ENCODE measurements at regions not wholly inside any gene's neighbourhood (a gene's known extent, or its start where the extent isn't known, plus 50 kb on each side); places are given as distances from the start of the nearest gene placed in this dataset.

DNA sequence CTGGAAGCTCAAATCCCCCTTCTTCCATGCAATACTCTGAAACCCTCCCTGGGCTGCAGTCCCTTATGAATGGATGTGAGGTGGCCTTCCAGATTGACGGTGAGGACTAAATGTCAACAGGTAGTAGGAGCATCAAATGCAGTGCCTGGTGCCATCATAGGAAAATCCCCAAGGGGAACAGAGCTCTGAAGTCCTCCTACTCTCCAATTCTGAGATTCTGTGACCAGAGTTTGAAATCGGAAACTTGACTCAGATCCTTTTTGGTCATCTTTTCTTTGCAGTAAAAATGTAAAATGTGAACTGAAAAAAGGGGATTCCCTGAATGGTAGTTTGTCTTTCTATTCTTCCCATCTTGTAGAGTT lies 68.8 kb upstream of the TJP1 start:
- Histone ChIP-seq H3K4me3 (ENCODE audit: insufficient read depth, low read depth, low read length) (no peak overlapping the region), H3K27me3 (ENCODE audit: insufficient read depth, low read length) (no peaks in the 10 kb centered on the region), H4K20me1 (ENCODE audit: insufficient read depth, low read length) (no peaks in the 10 kb centered on the region), H3K79me2 (ENCODE audit: insufficient read depth, low read length) (no peaks in the 10 kb centered on the region), H3K9ac (ENCODE audit: low read length) (no peak overlapping the region), H2AFZ (ENCODE audit: low read depth, low read length) (no peak overlapping the region), H3K9me3 (ENCODE audit: insufficient read depth, low read depth, low read length) (no peaks in the 10 kb centered on the region), H3K4me2 (ENCODE audit: low read length) (no peak overlapping the region), H3K4me1 (ENCODE audit: insufficient read depth, low read length) (peaks cover 7% of the 10 kb centered on the region), H3K36me3 (ENCODE audit: insufficient read depth, low read length) (no peaks in the 10 kb centered on the region), H3K27ac (ENCODE audit: low read depth, low read length) (no peak overlapping the region)
- Mint-ChIP-seq H3K9me3 (ENCODE audit: unreplicated experiment) (peaks cover 12% of the 10 kb centered on the region), H3K27me3 (ENCODE audit: low read depth, unreplicated experiment) (peaks cover 3% of the 10 kb centered on the region), H3K4me3 (ENCODE audit: unreplicated experiment) (no peak overlapping the region), H3K36me3 (ENCODE audit: low read depth, unreplicated experiment) (peaks cover 2% of the 10 kb centered on the region), H3K27ac (ENCODE audit: unreplicated experiment) (no peak overlapping the region), H3K4me1 (ENCODE audit: low read depth, unreplicated experiment) (peaks cover 16% of the 10 kb centered on the region)
- FAIRE-seq, result no peak
- TF ChIP-seq, protein P1, sequence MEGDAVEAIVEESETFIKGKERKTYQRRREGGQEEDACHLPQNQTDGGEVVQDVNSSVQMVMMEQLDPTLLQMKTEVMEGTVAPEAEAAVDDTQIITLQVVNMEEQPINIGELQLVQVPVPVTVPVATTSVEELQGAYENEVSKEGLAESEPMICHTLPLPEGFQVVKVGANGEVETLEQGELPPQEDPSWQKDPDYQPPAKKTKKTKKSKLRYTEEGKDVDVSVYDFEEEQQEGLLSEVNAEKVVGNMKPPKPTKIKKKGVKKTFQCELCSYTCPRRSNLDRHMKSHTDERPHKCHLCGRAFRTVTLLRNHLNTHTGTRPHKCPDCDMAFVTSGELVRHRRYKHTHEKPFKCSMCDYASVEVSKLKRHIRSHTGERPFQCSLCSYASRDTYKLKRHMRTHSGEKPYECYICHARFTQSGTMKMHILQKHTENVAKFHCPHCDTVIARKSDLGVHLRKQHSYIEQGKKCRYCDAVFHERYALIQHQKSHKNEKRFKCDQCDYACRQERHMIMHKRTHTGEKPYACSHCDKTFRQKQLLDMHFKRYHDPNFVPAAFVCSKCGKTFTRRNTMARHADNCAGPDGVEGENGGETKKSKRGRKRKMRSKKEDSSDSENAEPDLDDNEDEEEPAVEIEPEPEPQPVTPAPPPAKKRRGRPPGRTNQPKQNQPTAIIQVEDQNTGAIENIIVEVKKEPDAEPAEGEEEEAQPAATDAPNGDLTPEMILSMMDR (IDR thresholded peaks at IDR 0.05; ENCODE audit: insufficient read depth, low read depth, low read length), result no peak
- TF ChIP-seq EZH2 (IDR thresholded peaks at IDR 0.05; ENCODE audit: insufficient read depth, low read length), result no peak
- no peak for DNase-seq (ENCODE audit: low read depth)

DNA sequence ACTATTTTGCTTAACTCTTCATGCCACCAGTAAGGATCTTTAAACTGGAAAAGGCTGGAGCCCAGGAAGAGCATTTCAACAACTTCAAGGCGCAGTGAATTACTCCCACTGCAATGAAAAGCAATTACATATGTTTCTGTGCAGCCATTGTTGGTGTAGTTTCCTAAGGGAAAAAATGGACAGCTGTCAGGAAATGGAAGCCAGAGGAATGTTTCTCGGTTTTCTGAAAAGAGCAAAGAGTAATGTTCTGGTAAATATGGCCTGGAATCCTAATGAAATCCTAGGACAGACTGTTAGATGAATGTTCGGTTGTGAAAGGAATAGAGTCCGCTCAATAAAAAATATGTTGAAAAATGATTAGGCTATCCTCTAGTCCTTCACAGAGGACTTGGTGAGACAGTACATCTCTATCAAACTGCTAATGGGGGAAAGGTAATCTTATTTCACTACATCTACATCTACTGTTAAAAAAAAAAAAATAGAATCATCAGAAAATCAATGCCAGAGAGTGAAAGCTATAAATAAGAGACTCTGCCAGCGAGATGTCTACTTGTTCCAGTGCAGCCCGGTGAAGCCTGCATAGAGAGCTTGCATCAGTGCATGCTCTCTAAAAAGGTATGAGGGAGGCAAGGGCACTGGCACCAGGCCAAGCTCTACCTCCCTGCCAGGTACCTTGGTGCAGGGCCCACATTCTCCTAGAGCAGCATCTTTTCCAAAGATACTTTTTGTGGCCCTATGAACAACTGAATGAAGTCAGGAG lies 68.2 kb upstream of the TJP1 start:
- FAIRE-seq (no peak), DNase-seq (ENCODE audit: low read depth) (no peak)
- no peak overlapping the region for H3K27ac Mint-ChIP-seq (ENCODE audit: unreplicated experiment)
- peaks cover 16% of the 10 kb centered on the region for H3K4me1 Mint-ChIP-seq (ENCODE audit: low read depth, unreplicated experiment)
- H3K27me3 Mint-ChIP-seq (ENCODE audit: low read depth, unreplicated experiment), result peaks cover 2% of the 10 kb centered on the region
- H3K4me1 ChIP-seq (ENCODE audit: insufficient read depth, low read length), result peaks cover 7% of the 10 kb centered on the region
- H4K20me1 ChIP-seq (ENCODE audit: insufficient read depth, low read length), result no peaks in the 10 kb centered on the region
- no peak overlapping the region for H3K9ac ChIP-seq (ENCODE audit: low read length)
- H2AFZ ChIP-seq (ENCODE audit: low read depth, low read length), result no peak overlapping the region
- no peak overlapping the region for H3K4me3 ChIP-seq (ENCODE audit: insufficient read depth, low read depth, low read length)
- no peak overlapping the region for H3K4me2 ChIP-seq (ENCODE audit: low read length)
- no peaks in the 10 kb centered on the region for H3K36me3 ChIP-seq (ENCODE audit: insufficient read depth, low read length)
- no peak overlapping the region for H3K4me3 Mint-ChIP-seq (ENCODE audit: unreplicated experiment)
- no peaks in the 10 kb centered on the region for H3K27me3 ChIP-seq (ENCODE audit: insufficient read depth, low read length)
- H3K9me3 ChIP-seq (ENCODE audit: insufficient read depth, low read depth, low read length), result no peaks in the 10 kb centered on the region
- no peak overlapping the region for H3K27ac ChIP-seq (ENCODE audit: low read depth, low read length)
- TF ChIP-seq, protein P1 (IDR thresholded peaks at IDR 0.05; ENCODE audit: insufficient read depth, low read depth, low read length), result no peak
- TF ChIP-seq EZH2 (IDR thresholded peaks at IDR 0.05; ENCODE audit: insufficient read depth, low read length), result no peak
- H3K36me3 Mint-ChIP-seq (ENCODE audit: low read depth, unreplicated experiment), result peaks cover 2% of the 10 kb centered on the region
- peaks cover 7% of the 10 kb centered on the region for H3K9me3 Mint-ChIP-seq (ENCODE audit: unreplicated experiment)
- no peaks in the 10 kb centered on the region for H3K79me2 ChIP-seq (ENCODE audit: insufficient read depth, low read length)

Measured in astrocyte (in vitro differentiated cells and primary cell).